LNCaP clone FGC (cell line): ENCODE measurements at regions not wholly inside any gene's neighbourhood (a gene's known extent, or its start where the extent isn't known, plus 50 kb on each side); places are given as distances from the start of the nearest gene placed in this dataset.
"Not testable (repeated sequence)": the region's sequence is repeated elsewhere in the genome, so short reads cannot be mapped to it uniquely, and the experiment has no call there.

Source experiments
- DNase-seq: peaks from one replicate; pipeline ENCODE4 v3.0.0-alpha.2; 2011; ENCODE audit warnings: low read depth
- H3K4me3 ChIP-seq: 2 replicates; pipeline ENCODE4 v1.5.1; 2011; ENCODE audit warnings: mild to moderate bottlenecking, low read depth, low read length, control low read depth
- TF ChIP-seq, protein P1 (sequence below): IDR thresholded peaks from 2 replicates; pipeline ENCODE4 v1.5.1; 2012; ENCODE audit warnings: mild to moderate bottlenecking; ENCODE audit not compliant: control insufficient read depth, insufficient read depth; ENCODE audit errors: extremely low read depth

DNA sequence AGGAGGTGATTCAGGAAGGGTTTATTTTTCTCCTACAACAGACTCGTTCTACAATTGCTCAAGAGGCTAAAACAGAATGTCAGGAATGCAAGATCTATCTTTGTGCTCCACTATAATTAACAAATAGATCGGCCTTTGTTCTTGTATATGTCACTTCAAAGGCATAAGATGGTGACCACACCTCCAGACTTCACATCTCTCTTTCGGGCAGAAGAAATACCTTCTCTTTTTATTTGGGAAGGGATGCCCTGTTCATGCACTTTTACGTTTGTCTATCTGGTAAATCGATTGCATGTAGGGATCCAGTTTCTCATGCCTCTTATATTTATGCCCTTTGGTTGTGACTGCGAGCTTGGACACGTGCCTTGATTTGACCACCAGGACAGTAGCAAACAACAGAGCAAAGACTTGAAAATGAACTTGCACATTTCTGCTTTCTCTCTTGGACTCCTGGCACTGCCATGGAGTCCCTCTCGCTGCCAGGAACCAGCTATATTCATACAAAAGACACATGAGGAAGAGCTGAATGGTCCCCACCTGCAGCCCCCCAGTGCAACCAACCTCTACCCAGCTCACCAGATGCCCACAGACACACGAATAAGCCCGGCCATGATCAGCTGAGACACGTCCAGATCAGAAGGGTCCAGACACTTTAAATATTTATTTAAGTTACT is 219.8 kb upstream of the STXBP5 start:
- DNase-seq = no peak
- no peak overlapping the region for H3K4me3 ChIP-seq
- TF ChIP-seq, protein P1, sequence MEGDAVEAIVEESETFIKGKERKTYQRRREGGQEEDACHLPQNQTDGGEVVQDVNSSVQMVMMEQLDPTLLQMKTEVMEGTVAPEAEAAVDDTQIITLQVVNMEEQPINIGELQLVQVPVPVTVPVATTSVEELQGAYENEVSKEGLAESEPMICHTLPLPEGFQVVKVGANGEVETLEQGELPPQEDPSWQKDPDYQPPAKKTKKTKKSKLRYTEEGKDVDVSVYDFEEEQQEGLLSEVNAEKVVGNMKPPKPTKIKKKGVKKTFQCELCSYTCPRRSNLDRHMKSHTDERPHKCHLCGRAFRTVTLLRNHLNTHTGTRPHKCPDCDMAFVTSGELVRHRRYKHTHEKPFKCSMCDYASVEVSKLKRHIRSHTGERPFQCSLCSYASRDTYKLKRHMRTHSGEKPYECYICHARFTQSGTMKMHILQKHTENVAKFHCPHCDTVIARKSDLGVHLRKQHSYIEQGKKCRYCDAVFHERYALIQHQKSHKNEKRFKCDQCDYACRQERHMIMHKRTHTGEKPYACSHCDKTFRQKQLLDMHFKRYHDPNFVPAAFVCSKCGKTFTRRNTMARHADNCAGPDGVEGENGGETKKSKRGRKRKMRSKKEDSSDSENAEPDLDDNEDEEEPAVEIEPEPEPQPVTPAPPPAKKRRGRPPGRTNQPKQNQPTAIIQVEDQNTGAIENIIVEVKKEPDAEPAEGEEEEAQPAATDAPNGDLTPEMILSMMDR = no peak

DNA sequence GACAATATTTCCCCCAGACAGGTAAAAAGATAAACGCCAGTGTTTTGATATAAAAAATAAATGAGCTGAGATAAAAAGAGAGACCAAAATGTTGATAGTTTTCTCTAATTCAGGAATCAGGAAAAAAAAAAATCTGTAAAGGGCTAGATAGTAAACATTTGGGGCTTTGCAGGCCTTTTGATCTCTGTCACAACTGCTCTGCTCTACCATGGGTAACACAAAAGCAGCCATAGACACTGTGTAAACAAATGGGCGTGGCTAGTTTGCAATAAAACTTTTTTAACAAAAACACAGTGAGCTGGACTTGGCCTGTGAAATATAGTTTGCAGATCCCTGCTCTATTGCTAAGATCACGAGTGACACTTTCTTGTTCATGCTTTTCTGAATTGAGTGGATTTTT is 219.1 kb upstream of the STXBP5 start:
- TF ChIP-seq, protein P1 = no peak
- H3K4me3 ChIP-seq = no peak overlapping the region
- peak; percentile 66 for DNase-seq

DNA sequence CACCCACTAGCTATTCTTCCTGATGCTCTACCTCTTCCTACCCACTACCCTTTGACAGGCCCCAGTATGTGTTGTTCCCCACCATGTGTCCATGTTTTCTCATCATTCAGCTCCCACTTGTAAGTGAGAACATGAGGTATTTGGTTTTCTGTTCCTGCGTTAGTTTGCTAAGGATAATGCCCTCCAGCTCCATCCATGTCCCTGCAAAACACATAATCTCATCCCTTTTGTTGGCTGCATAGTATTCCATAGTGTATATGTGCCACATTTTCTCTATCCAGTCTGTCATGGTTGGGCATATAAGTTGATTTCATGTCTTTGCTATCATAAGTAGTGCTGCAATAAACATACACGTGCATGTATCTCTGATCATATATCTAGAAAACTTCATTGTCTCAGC is 218.3 kb upstream of the STXBP5 start:
- no peak for DNase-seq
- TF ChIP-seq, protein P1 = no peak
- H3K4me3 ChIP-seq = no peak overlapping the region

DNA sequence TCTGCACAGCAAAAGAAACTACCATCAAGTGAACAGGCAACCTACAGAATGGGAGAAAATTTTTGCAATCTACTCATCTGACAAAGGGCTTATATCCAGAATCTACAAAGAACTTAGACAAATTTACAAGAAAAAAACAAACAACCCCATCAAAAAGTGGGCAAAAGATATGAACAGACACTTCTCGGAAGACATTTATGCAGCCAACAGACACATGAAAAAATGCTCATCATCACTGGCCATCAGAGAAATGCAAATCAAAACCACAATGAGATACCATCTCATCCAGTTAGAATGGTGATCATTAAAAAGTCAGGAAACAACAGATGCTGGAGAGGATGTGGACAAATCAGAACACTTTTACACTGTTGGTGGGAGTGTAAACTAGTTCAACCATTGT is 216.3 kb upstream of the STXBP5 start:
- not testable (repeated sequence) for DNase-seq, H3K4me3 ChIP-seq

DNA sequence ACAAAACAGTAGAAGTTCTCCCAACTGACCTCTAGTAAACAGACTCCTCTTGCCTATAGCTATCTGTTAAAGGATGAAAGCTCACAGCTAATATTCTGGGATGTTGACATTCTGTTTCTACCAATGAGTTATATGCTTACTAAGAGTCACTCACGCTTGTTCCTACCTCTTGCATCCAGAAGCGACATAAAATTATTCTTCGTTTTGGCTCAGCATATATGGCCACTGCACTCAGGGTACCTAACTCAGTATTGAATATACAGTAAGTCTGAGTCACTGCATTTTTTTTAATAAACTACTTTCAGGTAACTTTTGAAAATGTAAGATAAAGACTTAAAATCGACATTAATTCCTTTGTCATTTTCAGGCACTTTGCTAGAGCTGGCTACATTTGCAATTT is 214.4 kb upstream of the STXBP5 start:
- DNase-seq = no peak
- TF ChIP-seq, protein P1 = no peak
- H3K4me3 ChIP-seq = no peak overlapping the region

DNA sequence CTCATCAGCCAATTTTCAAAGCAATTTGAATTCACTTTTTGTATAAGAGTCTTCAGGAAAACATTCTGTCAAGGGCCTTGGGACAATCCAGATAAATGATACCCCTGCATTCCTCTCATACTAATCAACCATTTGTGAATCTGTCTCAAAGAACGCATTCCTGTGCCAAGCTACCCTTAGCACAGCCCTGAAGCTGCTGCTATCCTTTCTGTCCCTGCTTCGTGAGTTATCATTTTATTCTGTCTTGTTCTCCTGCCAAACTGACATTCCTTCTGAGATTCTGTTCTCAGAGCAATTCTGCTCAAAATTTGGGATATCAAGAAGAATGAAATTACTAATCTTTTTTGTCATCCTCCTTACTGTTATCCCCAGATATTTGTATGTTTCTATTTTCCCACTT is 213.9 kb upstream of the STXBP5 start:
- TF ChIP-seq, protein P1 = no peak
- H3K4me3 ChIP-seq = no peak overlapping the region
- DNase-seq = no peak

DNA sequence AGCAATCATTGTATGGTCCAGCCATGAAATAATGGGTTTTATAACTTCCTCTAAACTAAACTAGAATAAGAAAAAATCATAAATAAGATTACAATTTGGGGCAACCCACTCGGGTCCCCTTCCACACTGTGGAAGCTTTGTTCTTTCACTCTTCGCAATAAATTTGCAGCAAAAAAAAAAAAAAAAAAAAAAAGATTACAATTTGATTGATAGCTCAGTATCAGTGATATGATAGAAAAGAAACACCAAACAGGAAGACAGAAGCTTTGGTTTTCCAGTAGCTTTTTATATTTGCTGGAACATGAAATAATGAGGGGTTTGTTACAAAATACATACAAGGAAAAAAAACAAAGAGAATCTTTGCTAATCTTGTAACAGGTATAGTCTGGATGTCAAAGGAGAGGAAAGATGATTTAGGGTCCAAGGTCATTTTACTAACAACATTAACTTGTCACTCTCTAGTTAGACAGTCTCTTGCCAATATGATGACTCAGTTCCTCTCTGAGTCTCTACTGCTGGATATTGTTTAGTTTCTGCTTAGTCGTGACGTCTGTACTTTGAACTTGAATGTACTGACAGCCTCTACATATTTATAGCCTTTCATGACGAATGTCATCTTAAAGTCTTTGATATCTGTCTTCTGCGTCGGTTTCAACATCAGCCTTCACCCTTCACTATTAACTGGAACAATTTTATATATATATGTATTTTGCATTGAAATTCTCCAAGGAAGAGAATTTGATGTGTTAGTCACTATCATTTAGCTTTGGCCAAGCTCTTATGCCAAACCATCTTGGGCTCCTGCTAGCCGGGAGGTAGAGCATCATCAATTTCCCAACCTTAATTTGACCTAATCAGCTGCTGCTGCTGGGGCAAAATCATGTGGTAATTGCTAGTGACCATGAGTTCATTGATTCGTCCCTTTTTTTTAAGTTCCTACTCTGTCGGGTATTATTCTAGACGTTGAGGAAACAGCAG is 213.1 kb upstream of the STXBP5 start:
- no peak for DNase-seq
- TF ChIP-seq, protein P1 = no peak
- no peak overlapping the region for H3K4me3 ChIP-seq
